Pancreas (tissue), 10 donors: ENCODE measurements at regions not wholly inside any gene's neighbourhood (a gene's known extent, or its start where the extent isn't known, plus 50 kb on each side); places are given as distances from the start of the nearest gene placed in this dataset.

ENCODE experiments used
- ATAC-seq, 4 donors: fragments of 200-7000 bp; cut with Tn5 transposase; one replicate each; pipeline versions ENCODE4 v1.8.0 to v1.9.1; 2020; ENCODE audit warnings: mild to moderate bottlenecking in 4 of 4, moderate library complexity in 4 of 4
- DNase-seq, 6 donors: peaks; one replicate each; pipeline ENCODE4 v3.0.0-alpha.2; 2020
- FAIRE-seq: peaks from 2 replicates; lab custom pipeline; 2012; peaks lifted over from hg19 to GRCh38; lab: Jason Lieb, UNC
- H3K27ac ChIP-seq, 4 donors: fragments of 200-600 bp; sonication (generic); 1 replicate in 3 of 4; 2 replicates in 1 of 4; pipeline versions ENCODE4 v1.5.0 to v1.8.0; 2020
- H3K27me3 ChIP-seq, 4 donors: fragments of 200-600 bp; one replicate each; pipeline ENCODE4 v1.8.0; 2021
- H3K36me3 ChIP-seq, 3 donors: fragments of 200-600 bp; sonication (generic) in 1 of 3; one replicate each; pipeline versions ENCODE4 v1.5.0 to v1.8.0; 2020 to 2021
- H3K4me1 ChIP-seq, 3 donors: fragments of 200-600 bp; one replicate each; pipeline ENCODE4 v1.8.0; 2021
- H3K4me3 ChIP-seq, 4 donors: fragments of 200-600 bp; sonication (generic) in 2 of 4; one replicate each; pipeline versions ENCODE4 v1.5.0 to v1.8.0; 2020 to 2021
- H3K9me3 ChIP-seq, 4 donors: fragments of 200-600 bp; one replicate each; pipeline ENCODE4 v1.8.0; 2021
- WGBS, 2 donors: extraction: QIAGEN DNeasy Blood & Tissue Kit; methylation state at CpG; one replicate each; pipeline ENCODE4 v1.1.7; 2013; 5-methylcytosine and 5-hydroxymethylcytosine counted together
- intact Hi-C, 3 donors: fragments of 100-400 bp; cut with DNase I; formaldehyde crosslinking; loops; one replicate each; pipeline versions ENCODE4 v1.11.1 to v1.14.2; 2022
- TF ChIP-seq, protein P1 (sequence below), 4 donors: fragments of 200-600 bp; sonication (generic) in 3 of 4; IDR thresholded peaks; one replicate each; pipeline versions ENCODE4 v1.5.0 to v1.8.0; 2021; ENCODE audit warnings: antibody characterized with exemption in 4 of 4
- donor health status: healthy with polysubstance abuse.
- donor health status: DM: no; HTN: no; CAD: no; lungs with moderate emphysema.
- donor health status: DM: no; HTN: no; CAD: no.
- donor health status: control.
- donor health status: control.
- donor health status: Bipolar disorder and iron deficiency.
- donor health status: DM: yes; HTN: yes; CAD: no.
- donor health status: DM: no; HTN: no; CAD: no.
- donor health status: DM: no; HTN: no; CAD: no.
- donor health status: DM: yes; HTN: yes; CAD: no.

DNA sequence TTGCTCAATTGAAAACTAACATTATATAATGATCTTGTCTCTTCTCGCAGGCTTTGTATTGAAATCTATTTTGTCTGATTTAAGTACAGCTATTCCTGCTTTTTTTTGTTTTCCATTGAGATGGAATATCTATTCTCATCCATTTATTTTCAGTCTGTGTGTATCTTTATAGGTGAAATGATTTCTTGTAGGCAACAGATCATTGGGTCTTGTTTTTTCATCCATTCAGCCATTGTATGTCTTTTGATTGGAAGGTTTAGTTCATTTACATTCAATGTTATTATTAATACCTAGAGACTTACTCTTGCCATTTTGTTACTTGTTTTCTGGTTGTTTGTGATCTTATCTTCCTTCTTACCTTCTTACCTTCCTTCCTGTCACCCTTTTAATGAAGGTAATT lies 77.8 kb upstream of the TRPC6 start:
- no peaks in the 10 kb centered on the region for H3K36me3 ChIP-seq
- no peak overlapping the region for H3K4me3 ChIP-seq
- TF ChIP-seq, protein P1, sequence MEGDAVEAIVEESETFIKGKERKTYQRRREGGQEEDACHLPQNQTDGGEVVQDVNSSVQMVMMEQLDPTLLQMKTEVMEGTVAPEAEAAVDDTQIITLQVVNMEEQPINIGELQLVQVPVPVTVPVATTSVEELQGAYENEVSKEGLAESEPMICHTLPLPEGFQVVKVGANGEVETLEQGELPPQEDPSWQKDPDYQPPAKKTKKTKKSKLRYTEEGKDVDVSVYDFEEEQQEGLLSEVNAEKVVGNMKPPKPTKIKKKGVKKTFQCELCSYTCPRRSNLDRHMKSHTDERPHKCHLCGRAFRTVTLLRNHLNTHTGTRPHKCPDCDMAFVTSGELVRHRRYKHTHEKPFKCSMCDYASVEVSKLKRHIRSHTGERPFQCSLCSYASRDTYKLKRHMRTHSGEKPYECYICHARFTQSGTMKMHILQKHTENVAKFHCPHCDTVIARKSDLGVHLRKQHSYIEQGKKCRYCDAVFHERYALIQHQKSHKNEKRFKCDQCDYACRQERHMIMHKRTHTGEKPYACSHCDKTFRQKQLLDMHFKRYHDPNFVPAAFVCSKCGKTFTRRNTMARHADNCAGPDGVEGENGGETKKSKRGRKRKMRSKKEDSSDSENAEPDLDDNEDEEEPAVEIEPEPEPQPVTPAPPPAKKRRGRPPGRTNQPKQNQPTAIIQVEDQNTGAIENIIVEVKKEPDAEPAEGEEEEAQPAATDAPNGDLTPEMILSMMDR (IDR thresholded peaks at IDR 0.05): no peak
- H3K4me1 ChIP-seq: no peaks in the 10 kb centered on the region
- intact Hi-C loops: no loop called here
- FAIRE-seq (no peak), DNase-seq (no peak), ATAC-seq (no peak)
- no peaks in the 10 kb centered on the region for H3K27me3 ChIP-seq
- no peaks in the 10 kb centered on the region for H3K9me3 ChIP-seq
- WGBS, 2 donors: 85 to 95% methylated on average over 1 of the region's 1 CpG
- no peak overlapping the region for H3K27ac ChIP-seq
